ENCODE measurements at regions not wholly inside any gene's neighbourhood (a gene's known extent, or its start where the extent isn't known, plus 50 kb on each side); places are given as distances from the start of the nearest gene placed in this dataset.

DNA sequence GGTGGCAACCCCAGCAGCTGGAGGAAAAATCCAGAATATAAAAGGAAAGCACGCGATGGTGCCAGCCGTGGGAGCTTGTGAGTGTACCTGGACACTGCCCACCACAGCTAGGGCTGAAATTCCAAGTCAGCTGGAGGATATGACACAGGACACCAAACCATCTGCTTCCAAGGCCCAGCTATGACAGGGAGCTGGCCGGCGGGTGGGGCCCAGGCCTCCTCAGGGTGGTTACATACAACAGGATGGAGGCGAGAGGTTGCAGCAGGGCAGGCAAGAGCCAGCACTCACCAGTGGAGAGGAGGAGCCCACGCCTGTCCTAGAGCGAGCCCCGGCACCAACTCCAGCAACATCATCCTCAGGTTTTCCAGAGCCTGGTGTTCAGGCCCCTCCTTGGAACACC is 163.2 kb upstream of the RPL38 start (continued):
- no peak for TF ChIP-seq HOXA7 (CRISPR knock-in tag; IDR thresholded peaks at IDR 0.05)
- TF ChIP-seq, protein P1, sequence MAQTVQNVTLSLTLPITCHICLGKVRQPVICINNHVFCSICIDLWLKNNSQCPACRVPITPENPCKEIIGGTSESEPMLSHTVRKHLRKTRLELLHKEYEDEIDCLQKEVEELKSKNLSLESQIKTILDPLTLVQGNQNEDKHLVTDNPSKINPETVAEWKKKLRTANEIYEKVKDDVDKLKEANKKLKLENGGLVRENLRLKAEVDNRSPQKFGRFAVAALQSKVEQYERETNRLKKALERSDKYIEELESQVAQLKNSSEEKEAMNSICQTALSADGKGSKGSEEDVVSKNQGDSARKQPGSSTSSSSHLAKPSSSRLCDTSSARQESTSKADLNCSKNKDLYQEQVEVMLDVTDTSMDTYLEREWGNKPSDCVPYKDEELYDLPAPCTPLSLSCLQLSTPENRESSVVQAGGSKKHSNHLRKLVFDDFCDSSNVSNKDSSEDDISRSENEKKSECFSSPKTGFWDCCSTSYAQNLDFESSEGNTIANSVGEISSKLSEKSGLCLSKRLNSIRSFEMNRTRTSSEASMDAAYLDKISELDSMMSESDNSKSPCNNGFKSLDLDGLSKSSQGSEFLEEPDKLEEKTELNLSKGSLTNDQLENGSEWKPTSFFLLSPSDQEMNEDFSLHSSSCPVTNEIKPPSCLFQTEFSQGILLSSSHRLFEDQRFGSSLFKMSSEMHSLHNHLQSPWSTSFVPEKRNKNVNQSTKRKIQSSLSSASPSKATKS (CRISPR knock-in tag; IDR thresholded peaks at IDR 0.05) = no peak
- TF ChIP-seq, protein P2, sequence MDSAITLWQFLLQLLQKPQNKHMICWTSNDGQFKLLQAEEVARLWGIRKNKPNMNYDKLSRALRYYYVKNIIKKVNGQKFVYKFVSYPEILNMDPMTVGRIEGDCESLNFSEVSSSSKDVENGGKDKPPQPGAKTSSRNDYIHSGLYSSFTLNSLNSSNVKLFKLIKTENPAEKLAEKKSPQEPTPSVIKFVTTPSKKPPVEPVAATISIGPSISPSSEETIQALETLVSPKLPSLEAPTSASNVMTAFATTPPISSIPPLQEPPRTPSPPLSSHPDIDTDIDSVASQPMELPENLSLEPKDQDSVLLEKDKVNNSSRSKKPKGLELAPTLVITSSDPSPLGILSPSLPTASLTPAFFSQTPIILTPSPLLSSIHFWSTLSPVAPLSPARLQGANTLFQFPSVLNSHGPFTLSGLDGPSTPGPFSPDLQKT (CRISPR knock-in tag; IDR thresholded peaks at IDR 0.05; ENCODE audit: borderline replicate concordance) = no peak

DNA sequence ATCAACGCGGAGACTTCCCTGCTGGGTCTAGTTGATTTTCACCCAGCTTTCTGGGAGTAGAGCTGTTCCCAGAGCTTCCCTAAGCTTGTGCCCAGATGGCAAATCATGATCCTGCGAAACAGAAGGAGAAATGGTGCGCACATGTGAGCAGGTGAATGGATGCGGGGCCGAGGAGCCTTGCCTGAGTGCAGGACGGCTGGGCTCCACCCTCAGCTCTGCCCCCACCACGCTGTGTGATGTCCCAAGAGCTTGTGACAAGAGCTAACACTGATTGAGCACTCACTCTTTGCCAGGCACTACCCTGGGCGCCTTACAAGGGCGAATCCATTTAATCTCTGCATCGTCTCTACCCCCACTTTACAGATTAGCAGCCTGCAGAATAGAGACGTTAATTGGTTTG is 162.7 kb upstream of the RPL38 start:
- no peaks in the 10 kb centered on the region for H4K20me1 ChIP-seq (ENCODE audit: insufficient read depth, low read length)
- no peak overlapping the region for H2AFZ ChIP-seq (ENCODE audit: low read length)
- H3K27me3 ChIP-seq (ENCODE audit: control insufficient read depth in 1 of 2, insufficient read depth in 2 of 2, low read length in 2 of 2) = peaks cover 2 to 61% of the 10 kb centered on the region in 2 experiments; a peak in 4 of 5 replicates
- no peak overlapping the region for H3K4me3 ChIP-seq (replicated peaks in 1 of 3; ENCODE audit: insufficient read depth in 1 of 3, low read depth in 2 of 3, low read length in 3 of 3)
- no peaks in the 10 kb centered on the region for H3K9me3 ChIP-seq (ENCODE audit: low read length)
- ATAC-seq = no peak
- no peak overlapping the region for H3K27ac ChIP-seq (ENCODE audit: extremely low read length, insufficient read depth, low read length)
- in situ Hi-C loops (cut with HindIII; ENCODE audit: extremely low pct_ligation_motif_present, low pct_unique_long_range_greater_than_20kb) = no loop called here
- H3K4me1 ChIP-seq (ENCODE audit: insufficient read depth, low read length) = no peaks in the 10 kb centered on the region
- no peaks in the 10 kb centered on the region for H3K79me2 ChIP-seq (ENCODE audit: insufficient read depth, low read length)
- CTCF ChIA-PET (ENCODE audit: low intra/inter-chr PET ratio, low total read pairs) = no interaction called here
- POLR2A ChIA-PET = no interaction called here
- 22% methylated on average over 10 of the region's 12 CpGs for WGBS (ENCODE audit: low lambda C conversion rate)
- FAIRE-seq = no peak
- no peak for DNase-seq (ENCODE audit: low spot score)
- no TSS peak for BruUV-seq (replicated peaks)
- intact Hi-C loops (cut with micrococcal nuclease; ENCODE audit: unreplicated experiment) = no loop called here
- no peak overlapping the region for H3K9ac ChIP-seq (ENCODE audit: insufficient read depth, low read depth, low read length)
- no peaks in the 10 kb centered on the region for H3K36me3 ChIP-seq (replicated peaks in 1 of 2; ENCODE audit: control insufficient read depth in 1 of 2, insufficient read depth in 2 of 2, low read length in 2 of 2)
- no peak overlapping the region for H3K4me2 ChIP-seq (ENCODE audit: low read depth, low read length)
- TF ChIP-seq, protein P3, sequence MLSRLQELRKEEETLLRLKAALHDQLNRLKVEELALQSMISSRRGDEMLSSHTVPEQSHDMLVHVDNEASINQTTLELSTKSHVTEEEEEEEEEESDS (CRISPR knock-in tag; IDR thresholded peaks at IDR 0.05; ENCODE audit: borderline replicate concordance) = no peak
- TF ChIP-seq ZNF282 (IDR thresholded peaks at IDR 0.05; ENCODE audit: partially characterized antibody) = no peak
- no peak for TF ChIP-seq ZNF616 (CRISPR knock-in tag; IDR thresholded peaks at IDR 0.05; ENCODE audit: low read depth)
- no peak for TF ChIP-seq GATA4 (IDR thresholded peaks at IDR 0.05; ENCODE audit: borderline replicate concordance, low read depth)
- no peak for TF ChIP-seq ISL2 (CRISPR knock-in tag; IDR thresholded peaks at IDR 0.05)
- TF ChIP-seq, protein P4, sequence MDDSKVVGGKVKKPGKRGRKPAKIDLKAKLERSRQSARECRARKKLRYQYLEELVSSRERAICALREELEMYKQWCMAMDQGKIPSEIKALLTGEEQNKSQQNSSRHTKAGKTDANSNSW (CRISPR knock-in tag; IDR thresholded peaks at IDR 0.05; ENCODE audit: borderline replicate concordance) = no peak
- no peak for TF ChIP-seq IRX3 (CRISPR knock-in tag; IDR thresholded peaks at IDR 0.05; ENCODE audit: borderline replicate concordance, low read depth)
- TF ChIP-seq ZNF850 (CRISPR knock-in tag; conservative IDR thresholded peaks at IDR 0.05) = no peak
- TF ChIP-seq, protein P5, sequence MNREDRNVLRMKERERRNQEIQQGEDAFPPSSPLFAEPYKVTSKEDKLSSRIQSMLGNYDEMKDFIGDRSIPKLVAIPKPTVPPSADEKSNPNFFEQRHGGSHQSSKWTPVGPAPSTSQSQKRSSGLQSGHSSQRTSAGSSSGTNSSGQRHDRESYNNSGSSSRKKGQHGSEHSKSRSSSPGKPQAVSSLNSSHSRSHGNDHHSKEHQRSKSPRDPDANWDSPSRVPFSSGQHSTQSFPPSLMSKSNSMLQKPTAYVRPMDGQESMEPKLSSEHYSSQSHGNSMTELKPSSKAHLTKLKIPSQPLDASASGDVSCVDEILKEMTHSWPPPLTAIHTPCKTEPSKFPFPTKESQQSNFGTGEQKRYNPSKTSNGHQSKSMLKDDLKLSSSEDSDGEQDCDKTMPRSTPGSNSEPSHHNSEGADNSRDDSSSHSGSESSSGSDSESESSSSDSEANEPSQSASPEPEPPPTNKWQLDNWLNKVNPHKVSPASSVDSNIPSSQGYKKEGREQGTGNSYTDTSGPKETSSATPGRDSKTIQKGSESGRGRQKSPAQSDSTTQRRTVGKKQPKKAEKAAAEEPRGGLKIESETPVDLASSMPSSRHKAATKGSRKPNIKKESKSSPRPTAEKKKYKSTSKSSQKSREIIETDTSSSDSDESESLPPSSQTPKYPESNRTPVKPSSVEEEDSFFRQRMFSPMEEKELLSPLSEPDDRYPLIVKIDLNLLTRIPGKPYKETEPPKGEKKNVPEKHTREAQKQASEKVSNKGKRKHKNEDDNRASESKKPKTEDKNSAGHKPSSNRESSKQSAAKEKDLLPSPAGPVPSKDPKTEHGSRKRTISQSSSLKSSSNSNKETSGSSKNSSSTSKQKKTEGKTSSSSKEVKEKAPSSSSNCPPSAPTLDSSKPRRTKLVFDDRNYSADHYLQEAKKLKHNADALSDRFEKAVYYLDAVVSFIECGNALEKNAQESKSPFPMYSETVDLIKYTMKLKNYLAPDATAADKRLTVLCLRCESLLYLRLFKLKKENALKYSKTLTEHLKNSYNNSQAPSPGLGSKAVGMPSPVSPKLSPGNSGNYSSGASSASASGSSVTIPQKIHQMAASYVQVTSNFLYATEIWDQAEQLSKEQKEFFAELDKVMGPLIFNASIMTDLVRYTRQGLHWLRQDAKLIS (CRISPR knock-in tag; IDR thresholded peaks at IDR 0.05) = no peak
- TF ChIP-seq, protein P6, sequence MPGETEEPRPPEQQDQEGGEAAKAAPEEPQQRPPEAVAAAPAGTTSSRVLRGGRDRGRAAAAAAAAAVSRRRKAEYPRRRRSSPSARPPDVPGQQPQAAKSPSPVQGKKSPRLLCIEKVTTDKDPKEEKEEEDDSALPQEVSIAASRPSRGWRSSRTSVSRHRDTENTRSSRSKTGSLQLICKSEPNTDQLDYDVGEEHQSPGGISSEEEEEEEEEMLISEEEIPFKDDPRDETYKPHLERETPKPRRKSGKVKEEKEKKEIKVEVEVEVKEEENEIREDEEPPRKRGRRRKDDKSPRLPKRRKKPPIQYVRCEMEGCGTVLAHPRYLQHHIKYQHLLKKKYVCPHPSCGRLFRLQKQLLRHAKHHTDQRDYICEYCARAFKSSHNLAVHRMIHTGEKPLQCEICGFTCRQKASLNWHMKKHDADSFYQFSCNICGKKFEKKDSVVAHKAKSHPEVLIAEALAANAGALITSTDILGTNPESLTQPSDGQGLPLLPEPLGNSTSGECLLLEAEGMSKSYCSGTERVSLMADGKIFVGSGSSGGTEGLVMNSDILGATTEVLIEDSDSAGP (CRISPR knock-in tag; IDR thresholded peaks at IDR 0.05; ENCODE audit: borderline replicate concordance) = no peak
- no peak for TF ChIP-seq ZNF567 (CRISPR knock-in tag; IDR thresholded peaks at IDR 0.05; ENCODE audit: borderline replicate concordance)

Data from HepG2 (cell line).